SKM-1 (cell line): ENCODE measurements at regions not wholly inside any gene's neighbourhood (a gene's known extent, or its start where the extent isn't known, plus 50 kb on each side); places are given as distances from the start of the nearest gene placed in this dataset.

ENCODE experiments used
- DNase-seq: peaks from one replicate; lab custom pipeline; 2025; ENCODE audit not compliant: unreplicated experiment; lab: John Stamatoyannopoulos, UW

DNA sequence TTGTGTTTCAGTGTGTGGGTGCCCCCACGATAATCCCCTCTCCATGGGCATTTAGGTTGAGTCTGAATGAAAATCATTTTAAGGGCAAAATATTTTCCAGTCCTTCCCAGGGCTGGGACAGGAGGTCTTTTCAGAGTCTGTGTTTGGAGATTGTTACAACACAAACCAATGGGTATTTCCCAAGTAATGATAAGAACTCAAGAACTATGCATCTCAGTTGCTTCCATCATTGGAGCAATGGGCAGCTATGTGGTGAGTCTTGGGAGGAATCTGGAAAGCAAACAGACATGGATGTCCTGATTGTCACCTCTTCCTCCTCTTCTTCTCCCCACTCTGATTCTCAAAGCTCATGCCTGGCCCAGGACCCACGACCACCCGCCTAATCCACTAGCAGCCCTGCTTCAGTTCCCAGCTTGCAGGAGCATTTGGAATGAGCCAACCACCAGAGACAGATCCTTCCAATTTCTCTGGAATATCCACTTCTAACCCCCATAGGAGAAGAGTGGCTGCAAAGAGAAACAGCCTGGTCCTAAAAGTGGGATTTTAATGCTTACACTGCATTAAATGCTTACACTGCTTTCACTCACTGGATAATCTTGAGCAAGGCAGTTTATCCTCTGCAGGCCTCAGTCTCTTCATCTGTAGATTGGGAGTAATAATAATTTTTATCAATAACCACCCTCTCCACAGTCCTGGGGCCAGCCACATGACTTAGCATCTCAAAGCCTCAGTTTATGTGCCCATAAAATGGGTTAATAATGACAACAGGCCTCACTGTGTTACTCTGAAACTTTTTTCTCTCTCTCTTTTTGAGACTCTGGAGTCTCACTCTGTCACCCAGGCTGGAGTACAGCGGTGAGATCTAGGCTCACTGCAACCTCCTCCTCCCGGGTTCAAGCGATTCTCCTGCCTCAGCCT, 404.3 kb downstream of the MN1 start:
- DNase-seq = no peak

DNA sequence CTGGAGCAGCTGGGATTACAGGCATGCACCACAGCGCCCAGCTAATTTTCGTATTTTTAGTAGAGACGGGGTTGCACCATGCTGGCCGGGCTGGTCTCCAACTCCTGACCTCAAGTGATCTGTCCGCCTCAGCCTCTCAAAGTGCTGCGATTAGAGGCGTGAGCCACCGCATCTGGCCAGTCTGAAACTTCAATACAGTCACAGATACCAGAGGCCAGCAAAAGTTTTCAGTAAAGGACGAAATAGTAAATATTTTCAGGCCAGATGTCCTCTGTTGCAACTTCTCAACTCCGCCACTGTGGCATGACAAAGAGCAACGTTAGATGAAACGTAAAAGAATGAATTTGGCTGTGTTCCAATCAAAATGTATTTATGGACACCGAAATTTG, 403.6 kb downstream of the MN1 start:
- DNase-seq = no peak

DNA sequence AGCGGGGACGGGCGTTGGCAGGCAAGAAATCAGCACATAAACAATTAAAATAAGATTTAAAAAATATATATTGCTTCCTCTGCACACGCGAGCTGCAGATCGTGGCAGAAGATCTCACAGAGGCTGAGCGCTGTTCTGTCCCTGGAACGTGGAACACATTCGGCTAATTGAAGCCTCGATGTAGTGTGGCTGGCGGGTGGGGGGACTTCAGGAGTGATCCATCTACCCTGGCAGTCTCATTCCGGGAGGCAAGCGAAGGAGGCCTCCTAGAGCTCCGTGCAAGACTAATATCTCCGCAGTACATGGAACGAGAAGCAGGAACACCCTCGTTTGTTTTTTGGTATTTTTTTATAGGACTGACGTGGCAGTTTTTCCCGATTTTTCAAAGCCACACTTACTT, 402.4 kb downstream of the MN1 start:
- DNase-seq = no peak

DNA sequence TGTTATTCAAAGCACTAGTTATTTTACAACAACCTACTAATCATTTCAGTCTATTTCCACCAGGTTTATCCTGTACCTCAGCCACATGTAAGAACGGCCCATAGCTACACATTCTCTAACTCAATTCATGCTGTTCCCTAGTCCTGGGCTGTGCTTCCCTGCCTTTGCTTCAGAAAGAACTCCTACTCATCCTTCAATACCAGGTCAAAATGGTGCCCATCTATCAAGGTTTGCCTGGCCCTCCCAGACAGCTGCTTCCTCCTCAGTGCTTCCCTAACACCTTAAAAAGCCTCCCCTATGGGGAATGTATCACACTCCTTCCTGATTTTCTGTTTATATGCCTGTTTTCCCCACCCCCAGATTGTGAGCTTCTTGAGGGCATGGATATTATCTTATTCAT, 400.7 kb downstream of the MN1 start:
- no peak for DNase-seq

DNA sequence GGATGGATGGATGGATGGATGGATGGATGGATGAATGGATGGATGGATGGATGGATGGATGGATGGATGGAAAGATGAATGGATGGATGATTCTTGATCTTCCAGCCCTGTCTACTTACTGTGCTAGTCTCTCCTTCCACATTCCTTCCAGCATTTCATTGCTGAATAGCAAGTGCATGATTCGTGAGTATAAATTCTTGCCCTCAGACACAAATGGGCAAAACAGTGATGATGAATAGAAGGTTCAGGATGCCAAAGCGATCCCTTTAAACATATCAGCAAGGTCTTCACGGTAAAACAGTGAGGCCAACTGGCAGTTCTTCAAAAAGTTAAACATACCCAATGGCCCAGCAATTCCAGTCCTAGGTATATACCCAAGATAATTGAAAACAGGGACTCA, 400.2 kb downstream of the MN1 start:
- DNase-seq = no peak

DNA sequence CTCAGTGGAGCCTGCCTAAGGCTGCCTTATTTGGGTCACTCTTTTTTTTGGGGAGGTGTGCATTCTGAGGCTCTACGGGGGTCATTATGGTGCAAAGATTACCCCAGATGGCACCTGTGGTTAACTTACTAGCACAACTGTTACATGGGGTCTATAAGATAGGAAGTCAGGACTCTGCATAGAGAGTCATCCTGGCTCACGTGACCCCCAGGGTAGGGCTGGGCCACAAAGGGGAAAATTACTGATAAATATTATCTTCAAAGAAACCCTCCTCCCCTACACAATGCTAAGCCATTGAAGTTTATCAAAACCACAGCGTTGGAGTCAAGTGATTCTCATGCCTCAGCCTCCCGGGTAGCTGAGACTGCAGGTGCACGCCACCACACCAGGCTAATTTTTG, 397.1 kb downstream of the MN1 start:
- DNase-seq = no peak

DNA sequence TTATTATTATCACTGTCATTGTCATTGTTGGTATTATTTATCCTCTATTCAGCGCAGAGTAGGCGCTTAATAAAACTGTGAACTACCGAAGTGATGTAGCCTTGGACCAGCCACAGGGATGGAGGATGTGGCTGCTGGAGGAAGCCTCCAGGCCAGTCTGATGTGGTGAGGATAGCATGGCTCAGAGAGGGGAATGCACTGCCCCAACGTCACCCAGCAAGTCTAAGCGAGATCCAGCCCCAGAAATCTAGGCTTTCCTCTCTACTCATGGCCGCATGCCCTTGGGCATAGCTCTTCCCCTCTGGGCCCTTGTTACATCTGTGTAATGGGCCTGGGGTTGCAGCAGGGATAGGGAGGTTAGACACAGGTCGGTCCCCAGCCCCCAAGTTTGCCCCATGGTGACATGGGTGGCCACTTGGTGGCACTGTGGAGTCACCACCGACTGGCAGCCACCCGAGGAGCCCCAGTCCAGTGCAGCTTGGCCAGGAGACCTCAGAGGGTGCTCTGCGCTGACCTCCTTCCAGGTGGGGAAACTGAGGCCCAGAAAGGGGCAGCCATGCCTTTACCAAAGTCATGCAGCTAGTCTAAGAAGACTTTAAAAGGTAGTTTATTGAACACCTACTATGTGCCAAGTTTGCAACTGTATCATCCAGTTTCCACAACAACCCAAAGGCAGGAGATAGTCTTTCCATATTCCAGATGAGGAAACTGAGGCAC, 395.7 kb downstream of the MN1 start:
- peak; percentile 22 for DNase-seq

DNA sequence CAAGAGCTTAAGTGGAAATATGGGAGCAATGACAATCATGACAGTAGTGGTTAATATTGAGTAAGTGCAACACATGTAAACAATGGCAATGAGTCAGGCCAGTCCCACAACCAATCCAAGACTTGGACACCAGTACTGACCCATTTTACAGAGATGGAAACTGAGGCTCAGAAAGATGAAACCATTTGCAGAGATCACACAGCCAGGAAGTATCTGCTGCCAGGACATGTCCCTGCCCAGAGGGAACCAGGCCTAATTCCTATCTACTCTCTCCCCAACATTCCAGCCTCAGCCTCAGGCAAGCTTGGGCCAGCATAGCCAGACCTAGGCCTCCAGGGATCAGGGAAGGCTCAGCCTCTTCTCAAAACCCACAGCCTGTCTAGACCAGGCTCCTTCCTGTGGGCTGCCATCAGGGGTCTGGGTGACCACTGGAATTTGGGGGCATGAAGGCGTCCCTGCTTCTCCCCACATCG, 395.1 kb downstream of the MN1 start:
- no peak for DNase-seq

DNA sequence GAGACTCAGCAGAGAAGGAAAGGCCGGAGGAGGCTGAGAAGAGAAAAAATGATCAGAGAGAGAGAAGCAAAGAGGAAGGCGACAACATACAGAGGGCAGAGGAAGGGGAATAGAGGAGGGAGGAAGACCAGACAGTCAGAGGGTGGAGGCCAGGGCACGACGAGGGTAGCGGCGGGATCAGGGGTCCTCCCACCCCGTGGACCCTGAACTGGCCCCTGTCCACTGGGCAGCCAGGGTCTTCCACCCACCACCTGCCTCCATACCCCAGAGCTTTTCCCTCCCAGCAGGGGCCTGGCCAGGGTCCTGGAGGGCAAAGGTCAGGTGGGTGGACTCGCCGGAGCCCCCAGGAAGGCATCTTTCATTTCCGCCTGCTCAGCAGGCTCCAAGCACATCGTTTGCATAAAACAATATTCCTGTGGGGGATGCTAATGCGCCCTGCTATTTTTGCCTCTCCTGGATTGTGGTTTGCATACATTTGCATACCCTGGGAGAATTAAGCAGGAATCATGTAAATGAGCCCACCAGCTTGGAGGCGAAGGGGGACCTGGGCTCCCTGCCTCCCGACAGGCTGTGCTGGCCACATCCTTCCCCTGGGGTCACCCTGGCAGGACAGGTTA, 394.1 kb downstream of the MN1 start:
- DNase-seq = no peak

DNA sequence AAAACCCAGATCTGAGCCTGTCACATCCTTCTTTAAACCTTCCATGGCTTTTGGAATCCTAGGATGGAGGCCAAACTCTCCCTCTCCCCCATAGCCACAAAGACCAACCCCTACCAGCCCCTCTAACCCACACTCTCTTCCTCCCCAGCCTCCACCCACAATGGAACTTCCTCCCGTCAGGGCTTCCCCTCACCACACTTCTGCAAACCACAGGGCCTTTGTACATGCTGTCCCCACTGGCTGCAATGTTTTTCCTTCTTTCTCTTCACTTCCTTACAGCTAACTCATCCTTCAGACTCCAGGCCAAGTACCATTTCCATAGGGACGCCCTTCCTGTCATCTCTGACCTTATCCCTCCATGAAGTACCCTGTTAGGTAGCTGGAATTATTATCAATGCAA, 393.5 kb downstream of the MN1 start:
- no peak for DNase-seq

DNA sequence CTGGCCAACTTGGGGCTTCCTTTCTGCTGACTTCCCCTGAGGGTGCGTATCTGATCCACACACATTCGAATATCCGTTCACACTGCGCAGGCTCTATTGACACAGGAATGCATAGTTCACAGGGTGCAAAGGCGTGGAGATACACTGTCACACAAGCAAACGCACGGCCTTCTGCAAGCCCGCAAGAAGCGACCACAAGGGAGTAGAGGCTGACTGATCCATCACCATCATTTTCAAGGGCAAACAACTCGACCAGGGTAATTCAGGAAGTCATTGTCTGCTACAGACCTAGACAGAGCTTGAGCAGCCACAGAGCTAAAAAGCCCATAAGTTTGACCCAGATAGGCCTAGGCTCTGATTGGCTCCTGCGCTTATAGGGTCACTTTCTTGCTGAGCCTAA, 392.3 kb downstream of the MN1 start:
- DNase-seq = no peak

DNA sequence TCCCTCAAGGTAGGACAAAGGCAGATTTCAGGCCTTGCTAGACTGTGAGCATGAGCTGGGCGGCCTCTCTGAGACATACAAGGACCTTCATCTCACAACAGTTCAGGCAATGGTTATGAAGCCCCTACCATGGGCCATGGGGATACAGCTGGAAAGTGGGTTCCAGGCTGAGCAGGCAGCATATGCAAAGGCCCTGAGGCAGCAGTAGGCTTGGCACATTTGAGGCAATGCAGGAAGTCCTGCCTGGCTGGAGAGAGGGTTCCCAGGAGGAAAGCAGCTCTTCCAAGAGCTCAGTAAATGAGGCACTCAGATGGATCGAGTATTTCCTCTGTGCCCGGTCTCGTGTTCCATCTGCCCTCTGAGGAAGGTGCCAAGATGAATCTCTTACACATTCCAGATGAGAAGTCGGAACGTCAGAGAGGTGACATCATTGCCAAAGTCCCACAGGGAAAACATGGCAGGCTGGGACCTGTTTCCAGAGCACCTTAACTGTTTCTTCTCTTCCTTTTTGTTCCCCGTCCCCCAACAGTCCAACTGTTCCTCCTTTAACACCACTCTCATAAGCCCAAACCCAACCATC, 388.6 kb downstream of the MN1 start:
- no peak for DNase-seq

DNA sequence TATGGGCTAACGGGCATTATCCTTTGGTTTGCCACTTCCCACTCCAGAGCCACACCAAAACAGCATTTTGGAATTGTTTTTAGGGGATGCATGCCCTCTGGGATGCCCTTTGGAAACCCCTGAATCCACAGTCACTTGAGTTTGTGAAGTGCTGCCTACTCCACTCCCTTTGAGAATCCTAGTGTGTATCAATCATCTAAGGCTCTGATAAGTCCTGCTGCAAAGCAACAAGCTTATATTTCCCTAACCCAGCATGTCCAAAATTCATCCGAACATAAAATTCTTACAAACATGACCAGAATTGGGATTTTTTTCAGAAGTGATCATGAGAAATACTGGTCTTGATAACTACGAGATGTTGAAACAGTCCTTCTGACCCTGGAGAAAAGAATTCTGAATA, 387.9 kb downstream of the MN1 start:
- no peak for DNase-seq

DNA sequence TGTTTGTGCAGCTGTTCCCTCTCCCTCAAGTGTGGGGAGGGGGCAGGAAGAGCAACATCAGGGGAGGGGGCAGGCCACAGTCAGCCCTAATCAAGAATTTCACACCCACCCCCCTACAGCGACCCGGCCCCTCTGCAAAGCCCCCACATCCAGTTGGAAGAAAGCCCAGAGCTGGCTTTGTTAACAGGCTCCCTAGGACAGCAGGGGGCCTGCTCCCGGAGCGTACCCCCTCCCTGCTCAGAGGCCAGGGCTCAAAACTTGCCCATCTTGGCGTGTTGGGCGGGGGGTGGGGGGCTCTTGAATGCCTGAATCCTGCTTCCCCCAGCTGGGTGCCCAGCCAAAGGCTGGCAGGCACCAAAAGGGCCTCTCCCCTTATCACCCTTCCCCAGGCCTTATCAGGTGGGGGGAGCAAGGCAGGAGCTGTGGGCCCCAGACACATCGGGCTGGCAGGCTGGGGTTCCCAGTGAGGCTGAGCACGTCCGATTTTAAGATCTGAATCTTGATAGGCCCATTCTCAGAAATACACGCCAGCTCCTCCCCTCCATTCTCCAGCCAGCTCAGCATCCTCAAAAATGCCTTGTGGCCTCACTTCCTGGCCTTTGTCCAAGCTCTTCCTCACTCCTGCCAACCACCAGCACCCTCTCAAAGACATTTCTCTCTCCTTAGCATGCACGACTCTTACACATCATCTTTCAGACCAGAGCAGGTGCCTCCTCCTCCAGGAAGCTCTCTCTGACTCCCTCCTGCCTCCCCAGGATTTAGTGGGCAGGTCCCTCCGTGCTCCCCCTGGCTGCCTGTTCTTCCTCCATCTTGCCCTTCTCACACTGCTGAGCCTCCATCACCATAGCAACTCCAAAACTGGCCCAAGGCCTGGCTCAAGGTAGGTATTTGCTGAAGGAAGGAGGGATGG, 384.8 kb downstream of the MN1 start:
- DNase-seq = no peak

DNA sequence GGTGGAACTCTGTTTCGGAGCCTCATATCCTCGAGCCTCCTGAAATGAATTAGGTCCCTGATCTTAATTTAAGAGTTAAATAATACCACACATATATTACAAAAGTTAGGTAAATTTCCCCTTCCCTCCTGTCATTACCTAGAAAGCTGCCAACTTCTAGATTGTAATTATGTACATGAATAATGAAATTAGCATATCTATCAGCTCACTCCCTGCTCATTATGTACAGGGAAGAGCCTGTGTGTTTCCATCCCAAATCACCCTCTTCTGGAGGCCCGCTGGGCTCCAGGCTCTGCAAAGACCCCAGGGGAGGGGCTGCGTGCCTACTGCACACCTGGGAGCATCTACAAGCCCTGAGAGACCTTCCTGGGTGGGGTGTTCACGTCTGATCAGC, 384.1 kb downstream of the MN1 start:
- no peak for DNase-seq

DNA sequence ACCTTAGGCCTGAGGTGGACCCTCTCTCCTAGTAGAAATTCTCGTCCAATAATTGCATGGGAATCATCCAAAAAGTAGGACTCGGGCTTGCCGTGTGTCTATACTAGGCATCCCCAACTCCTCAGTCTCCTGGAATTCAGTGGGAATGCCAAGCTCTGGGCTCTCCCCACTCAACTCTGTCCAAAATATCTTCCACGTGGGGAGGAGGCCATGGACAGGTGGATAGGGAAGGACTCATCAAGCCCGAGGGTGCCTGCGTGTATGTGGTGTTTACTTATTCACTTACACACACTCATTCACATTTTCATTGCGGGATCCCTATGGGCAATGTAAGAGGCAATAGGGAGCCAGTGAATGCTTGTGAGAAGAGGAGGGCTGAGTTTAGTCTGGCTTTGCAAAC, 383.3 kb downstream of the MN1 start:
- DNase-seq = no peak

DNA sequence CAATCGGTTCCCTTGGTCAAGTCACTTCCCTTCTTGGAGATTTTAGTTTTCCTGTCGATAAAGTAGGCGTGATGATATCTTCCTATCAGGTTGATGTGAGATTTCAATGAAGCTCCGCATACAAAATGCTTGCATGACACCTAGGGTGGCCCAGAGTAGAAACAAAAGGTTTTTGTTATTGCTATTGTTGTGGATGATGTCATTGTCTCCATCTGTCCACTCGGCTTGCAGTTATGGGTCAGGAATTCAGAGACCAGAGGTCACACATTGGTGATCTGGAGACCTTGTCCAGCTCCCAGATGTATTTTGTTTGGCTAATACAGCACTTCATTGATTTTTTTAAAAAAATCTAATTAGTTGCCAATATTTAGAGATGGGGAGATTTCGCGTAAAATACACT, 382.1 kb downstream of the MN1 start:
- DNase-seq = no peak

DNA sequence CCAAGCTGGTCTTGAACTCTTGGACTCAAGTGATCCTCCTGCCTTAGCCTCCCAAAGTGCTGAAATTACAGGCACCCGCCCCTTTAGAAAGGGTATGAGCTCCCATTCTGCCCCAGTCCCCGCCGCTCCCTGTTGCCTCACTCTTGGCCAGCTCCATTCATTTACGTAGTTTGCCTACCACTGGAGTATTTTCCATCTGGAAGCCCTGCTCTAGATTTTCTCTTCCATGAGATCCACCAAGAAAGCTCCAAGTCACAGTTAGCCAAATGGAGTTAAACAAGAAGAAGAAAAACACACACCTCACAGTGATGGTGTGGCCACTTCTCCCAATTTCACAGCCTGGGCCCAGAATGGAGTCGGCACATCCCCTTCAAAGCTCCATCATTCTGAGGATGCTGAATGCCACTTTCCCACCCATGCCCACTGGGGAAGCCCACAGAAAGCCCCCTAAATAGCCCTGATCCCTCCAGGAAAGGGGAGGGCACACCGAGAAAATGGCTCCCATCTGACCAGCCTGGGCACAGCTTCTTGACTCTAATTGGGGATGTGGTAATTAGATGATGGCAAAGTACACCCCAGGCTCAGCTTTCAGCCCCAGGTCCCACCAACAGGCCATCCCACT, 381.2 kb downstream of the MN1 start:
- no peak for DNase-seq

DNA sequence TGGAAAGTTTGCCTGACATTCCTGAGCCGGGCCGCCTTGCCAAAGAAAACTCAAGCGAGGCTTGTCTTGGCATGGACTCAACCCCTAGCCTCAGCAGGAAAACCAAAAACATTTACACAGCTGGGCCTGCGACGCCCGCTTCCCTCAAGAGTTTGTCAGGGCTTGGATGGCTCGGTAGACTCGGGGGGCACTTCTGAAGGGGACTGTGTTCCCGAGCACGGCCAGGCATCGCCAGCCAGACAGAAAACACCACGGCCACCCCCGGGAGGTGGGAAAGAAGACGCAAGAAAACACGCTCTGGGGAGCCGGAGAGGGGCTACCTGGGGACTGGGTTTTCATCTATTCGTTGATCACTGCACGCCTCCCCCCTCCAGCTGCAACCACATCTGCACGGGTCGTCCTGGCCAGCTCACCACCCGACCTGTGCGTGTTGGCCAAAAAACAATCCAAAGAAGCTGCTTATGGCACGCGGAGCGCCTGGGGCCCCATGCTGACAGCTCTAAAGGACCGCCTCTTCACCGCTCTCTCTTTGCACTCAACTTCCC, 380.7 kb downstream of the MN1 start:
- no peak for DNase-seq

DNA sequence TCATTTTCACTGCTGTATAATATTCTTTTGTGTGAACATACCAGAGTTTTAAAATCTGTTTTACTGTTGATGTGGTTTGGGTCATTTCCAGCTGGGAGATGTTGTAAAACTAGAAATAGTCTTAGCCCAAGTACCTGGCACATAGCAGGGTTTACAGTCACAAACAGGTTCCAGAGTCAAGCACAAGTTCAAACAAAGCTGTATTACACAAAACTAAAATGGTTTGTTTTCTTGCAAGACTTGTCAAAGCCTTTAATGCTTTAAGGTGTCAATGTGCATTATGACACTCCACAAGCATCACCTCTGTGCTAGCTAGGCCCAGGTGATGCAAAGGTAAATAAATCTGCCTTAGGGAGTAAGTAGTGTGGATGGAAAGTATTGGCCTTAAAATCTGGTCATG, 379.1 kb downstream of the MN1 start:
- DNase-seq = no peak
